ENCODE measurements at regions not wholly inside any gene's neighbourhood (a gene's known extent, or its start where the extent isn't known, plus 50 kb on each side); places are given as distances from the start of the nearest gene placed in this dataset.

DNA sequence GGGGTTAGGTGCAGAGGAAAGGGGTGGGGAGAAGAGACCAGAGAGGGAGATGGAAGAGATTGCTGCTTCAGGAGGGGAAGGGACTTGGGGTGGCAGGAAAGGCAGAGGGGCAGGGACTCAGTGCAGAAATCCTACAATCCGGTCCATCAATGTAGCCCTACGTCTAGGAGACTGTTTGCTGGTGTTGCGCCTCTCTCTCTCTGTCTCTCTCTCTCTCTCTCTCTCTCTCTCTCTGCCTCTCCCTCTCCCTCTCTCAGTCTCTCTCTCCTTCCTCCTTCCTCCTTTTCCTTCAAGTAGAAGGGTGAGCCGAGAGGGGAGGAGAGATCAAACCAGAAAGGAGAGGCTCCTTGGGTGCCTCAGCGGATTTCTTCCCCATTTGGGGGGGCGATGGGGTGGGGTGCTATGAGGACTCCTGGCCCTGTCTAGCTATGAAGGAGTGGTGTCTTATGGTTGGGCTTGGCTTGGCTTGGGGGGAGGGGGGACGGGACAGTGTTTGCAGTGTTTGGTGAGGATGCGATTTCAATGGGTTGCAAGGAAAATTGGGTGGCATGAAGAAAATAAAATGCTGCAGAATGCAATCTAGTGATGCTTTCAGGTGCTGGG lies 181.2 kb downstream of the TBXT start:
- no peak for DNase-seq (ENCODE audit: low read depth)

DNA sequence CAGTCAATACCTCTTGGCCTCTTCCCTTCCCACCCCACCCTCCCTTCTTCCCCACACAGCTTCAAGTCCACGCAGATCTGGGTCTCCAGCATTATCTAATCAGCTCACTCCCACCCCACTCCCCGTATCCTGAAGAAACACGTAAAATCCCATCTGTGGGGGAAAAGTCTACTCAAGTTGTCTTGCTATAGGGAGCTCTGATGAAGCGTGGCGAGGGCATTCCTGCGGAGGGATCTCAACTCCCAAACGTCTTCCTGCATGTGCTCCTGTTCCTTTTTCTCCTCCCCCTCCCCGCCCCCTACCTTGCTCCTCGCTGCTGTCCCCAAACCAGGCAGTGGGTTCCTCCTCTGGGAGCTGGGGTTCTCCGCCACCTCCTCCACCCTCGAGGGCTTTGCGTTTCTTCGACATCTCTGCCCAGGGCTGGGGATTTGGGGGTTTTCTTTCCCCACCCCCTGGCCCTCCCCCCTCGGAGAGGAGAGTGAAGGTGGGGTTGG lies 181.8 kb downstream of the TBXT start:
- no peak for DNase-seq (ENCODE audit: low read depth)

DNA sequence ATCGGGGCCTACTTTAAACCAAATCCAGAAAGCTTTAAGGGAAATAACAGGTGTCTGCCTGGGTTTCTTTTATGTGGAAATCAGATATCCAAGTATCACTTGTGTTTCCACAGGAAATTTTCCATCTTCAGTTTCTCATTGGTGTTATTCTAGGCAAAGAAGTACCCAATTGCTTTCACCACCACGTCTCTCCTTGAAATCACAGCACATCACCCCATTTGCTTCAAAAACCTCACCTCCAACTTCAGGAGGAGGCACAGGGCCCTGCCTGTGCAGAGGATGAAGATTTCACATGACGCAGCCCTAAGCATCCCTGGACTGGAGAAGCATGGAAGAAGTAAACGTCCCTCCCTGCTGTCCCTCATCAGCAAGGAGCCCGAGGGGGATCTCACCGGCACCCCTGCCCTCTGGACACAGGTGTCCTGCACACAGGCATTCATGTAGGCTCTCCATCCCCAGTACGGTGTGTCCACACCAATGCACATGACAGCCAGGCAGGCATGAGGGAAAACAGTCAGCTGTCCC lies 182.3 kb downstream of the TBXT start:
- DNase-seq (ENCODE audit: low read depth) = no peak

DNA sequence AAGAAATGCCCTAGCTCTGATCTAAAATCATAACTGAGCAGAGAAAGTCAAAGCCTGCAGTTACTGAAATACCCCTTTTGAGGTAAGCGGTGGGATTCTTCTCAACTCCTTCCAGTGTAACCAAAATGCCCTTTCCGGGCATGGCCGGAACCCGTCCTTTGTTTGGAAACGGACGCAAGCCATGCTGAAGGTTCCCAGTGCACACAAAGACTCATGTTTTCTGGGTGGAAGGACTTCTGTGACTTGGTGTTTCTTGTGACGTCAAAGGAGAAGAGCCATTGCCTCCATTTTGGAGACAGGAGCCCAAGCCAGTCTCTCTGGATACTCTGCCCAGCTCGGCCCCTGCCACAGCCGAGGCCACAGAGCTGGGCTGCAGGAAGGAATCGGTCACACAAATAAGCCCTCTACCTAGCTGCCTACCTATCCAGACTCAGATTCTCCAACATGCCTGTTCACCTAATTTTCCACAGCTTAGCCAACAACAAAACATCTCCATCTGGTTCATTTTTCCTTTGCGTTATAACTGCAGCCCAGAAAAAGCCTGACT lies 182.8 kb downstream of the TBXT start:
- DNase-seq (ENCODE audit: low read depth) = no peak

DNA sequence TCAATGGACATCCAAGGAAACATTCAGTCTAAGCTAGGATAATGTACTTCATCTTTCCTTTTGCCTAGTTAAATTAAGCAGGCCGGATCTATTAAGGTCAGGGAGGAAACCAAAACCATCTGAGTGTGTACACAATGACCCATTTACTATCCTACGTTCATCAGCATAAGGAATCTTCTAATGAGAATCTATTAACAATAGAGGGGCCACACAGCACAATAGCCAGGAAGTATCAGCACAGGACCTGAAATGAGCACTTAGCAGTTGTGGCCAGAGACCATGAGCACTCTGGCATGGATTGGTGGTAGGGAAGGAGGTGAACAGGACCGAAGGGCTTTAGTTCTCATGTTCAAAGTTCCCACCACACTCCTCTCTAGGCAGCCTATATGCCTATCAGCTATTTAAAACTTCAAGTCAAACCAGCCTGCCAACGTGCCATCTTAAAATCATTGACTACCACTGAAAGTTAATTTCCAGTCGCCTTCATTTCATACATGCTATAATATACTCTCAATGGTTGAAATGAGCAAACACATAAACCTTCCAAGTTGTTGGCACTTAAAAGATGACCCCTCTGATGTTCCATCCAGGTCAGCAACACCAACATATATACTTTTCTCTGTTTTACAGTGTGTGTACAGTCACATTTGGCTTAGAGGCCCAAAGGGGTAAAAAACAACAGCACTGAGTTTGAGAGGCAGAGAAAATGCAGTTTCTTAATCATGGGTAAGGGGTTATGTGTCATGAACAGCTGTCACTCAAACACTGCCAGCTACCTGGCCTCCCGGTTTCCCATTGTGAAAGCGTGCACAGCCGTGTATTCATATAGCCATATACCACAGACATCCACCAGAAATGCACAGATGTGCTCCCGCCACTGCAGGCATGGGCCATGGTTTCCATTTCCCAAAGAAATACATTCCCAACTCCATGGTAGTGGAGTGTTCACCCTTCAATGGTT lies 184.3 kb downstream of the TBXT start:
- no peak for DNase-seq (ENCODE audit: low read depth)

DNA sequence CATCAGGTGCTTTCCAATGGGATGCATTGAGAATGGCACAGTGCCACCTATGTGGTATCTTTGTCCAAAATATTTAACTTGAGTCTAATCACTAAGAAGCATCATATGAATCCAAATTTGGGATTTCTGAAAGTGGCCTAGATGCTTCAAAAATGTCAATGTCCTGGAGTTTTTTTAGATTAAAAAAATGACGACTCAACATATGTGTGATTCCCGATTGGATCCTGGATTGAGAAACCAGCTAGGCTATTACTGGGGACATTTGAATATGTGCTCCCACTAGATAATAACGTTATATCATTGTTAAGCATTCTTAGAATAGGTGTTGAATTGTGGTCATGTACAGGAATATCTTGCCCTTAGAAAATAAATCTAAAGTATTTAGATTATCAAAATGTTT lies 189.2 kb downstream of the TBXT start:
- DNase-seq (ENCODE audit: low read depth) = no peak

DNA sequence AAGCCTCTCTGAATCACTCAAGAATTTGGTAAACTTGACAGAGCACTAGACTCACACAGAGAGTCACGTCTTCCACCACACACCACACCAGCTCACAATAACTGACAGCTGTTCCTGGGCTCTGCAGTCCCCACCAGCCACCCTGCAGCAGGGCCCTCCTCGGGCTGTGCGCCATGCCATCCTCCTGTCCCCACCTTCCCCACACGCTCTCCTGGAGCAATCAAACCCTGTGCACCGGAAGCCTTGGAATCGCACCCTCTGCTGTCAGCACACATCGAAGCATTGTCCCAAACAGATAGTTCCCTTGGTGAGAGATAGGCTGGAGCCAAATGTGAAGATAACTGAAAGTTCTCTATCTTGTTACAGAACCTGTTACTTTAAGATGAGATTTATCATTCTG lies 191.0 kb downstream of the TBXT start:
- DNase-seq (ENCODE audit: low read depth) = no peak

DNA sequence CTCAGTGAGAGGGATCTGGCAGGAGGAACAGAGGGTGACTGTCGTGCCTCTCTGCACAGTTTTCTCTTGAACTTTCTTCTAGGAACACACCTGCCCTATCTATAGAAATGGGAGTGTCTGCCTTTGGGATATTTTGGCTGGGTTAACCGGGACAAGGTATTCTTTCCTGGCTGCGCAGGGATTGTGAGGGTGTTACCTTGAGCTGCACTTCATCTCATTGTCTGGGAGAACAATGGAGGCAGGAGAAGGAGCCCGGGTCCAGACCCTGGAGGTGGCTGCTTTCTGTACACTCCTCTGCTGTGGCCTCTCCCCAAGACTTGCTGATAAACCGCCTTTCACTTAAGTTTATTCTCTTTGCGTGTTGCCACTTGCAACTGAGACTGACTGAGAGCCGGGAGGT lies 192.8 kb downstream of the TBXT start:
- no peak for DNase-seq (ENCODE audit: low read depth)

DNA sequence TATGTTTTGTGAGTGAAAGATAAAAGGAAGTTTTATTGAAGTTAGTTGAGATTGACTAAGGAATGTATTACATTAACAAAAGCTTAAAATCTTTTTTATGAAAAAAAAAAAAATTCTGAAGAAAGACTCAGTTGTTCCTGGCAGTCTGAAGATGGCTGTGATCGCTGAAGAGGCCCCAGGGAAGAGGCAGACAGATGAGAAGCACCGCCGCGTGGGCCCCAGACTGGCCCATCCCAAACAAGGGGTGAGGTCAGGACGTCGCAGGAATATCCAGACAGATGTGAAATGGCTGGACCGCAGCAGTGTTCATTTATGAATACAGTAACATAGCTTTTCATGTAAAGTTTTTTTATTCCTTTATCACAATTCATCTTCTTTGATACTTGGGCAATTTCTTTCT lies 194.2 kb downstream of the TBXT start:
- no peak for DNase-seq (ENCODE audit: low read depth)

DNA sequence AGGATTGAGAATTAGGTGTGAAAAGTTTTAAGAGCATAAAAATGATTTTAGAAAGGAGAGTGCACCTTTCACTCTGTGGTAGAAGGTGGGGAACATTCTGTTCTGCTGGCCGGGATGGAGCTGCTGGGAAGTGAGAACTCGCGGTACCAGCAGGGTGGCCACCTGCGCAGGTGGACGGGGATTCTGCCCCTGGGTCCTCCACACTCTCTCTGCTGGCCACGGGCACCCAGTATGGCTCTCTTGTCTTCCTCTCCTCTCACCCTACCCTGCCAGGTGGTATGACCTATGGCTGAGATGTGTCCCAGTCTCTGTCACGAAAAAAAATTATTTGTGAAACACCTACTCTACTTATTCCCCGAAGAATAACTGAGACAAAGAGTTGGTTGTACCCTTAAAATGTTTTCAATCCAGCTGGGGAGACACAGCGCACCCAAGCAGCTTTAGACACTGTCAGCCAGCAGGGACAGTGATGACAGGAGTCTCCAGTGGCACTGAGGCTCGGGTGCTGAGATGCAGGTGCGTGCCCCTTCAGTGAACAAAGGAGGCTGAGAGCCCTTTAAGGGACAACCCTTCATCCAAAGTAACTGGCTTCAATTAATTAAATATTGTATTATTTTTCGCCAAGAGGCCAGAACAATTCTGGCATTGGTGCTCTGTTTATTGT lies 195.4 kb downstream of the TBXT start:
- DNase-seq (ENCODE audit: low read depth) = no peak

DNA sequence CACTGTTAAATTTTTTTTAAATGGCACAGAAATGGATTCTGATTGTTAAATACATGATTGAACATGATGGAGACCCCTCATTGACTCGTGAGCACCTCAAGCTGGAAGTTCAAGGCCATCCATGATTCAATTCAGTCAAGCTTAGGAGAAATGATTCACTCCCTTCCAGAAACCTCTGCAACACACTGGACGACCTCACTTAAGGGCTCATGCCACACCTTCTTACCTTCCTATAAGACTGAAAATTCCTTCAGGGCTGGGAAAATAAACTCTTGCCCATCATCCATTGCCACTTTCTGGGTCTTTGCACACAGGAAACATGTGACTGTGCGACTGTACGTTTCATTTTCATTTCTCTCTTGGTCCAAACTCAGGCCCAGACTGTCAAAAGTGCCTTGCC lies 196.4 kb downstream of the TBXT start:
- DNase-seq (ENCODE audit: low read depth) = no peak

DNA sequence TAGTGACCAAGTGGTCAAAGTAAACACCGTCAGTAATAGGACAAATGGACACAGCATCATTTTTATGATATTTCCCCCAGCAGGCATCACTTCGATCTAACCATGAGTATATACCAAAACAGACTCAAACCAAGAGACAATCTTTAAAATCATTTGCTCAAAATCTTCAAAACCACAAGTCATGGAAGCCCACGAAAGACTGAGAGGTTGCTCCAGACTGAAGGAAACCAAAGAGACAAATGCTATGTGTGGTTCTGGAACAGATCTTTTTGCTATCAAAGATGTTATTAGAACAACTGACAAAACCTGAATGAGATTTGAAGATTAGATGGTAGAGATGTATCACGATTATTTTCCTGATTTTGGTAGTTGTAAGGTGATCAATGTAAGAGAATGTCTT lies 197.7 kb downstream of the TBXT start:
- no peak for DNase-seq (ENCODE audit: low read depth)

DNA sequence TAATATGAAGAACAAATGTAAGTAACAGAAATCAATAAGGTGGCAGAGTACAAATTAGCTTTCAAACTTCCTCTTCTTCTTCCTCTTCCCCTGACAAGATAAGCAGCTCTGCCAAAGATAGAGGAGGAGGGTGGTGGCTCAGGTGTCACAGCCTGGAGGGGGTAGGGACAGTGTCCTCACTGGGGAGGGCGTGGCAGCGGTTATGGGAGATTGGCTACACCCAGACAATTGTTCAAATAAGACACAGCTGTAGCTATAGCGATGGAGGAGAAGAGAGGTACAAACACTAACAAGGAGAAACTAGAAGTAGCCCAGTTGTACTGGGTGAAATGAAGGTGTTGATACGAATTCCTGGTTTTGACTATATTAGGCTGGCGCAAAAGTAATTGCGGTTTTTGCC lies 198.5 kb downstream of the TBXT start:
- no peak for DNase-seq (ENCODE audit: low read depth)

DNA sequence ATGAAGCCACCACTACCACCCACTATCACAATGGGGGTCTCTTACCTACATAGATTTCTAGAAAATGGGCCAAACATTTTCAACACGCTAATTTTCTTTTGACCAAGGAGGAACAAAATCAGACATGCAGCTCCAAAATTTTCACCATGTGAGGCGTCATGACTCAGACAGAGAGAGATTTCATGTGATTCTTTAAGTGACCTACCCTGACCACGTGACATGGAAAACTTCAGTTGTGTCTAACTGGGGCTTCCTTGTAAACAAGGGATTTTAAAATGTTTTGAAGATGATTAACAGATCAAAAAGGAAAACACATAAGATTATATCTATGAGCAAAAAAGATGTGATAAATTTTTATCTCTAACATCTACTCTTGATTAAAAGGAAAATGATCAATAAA lies 199.2 kb downstream of the TBXT start:
- no peak for DNase-seq (ENCODE audit: low read depth)

DNA sequence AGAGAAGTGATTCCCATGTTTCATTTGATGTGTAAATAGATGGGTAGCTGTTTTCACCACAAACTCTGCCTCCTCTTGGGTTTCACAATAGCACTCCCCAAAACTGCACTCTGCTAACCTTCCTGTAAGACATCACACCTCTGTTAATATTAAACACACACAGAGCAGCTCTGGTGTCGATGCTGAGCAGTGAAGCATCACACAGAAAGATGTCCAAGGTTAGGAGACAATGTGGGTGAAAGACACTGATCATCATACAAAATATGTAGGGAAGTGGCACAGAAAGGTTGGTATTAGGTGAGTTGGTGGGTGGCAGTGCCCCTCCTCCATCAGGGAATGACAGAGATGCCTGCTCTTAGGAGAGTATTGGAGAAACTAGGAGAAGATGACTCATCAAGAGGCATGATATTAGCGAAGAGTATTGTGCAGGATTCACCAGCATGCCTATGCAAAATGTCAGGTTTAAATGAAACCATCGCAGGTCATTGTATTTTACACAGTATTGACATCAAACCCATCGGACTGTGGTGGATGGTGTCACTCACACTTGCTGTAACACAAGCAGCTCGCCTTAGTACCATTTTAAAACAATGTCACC lies 199.7 kb downstream of the TBXT start:
- no peak for DNase-seq (ENCODE audit: low read depth)

DNA sequence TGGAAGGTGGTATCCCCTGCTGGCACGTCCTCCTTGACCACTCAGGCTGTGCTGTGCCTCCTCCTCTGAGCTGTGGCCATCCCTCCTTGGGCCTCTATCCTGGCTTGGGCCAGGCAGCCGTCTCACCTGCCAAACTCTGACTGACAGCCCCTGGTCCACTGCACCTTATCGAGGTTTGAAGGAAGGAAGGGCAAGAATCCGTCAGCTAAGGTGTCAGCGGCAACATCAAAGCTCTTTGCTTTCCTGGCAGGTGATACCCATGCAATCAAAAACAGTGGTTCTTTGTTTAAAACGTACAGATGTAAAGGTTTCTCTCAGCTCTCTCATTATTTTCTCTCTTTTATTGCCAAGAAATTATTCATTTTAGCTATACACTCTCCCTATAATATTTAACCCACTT lies 203.9 kb downstream of the TBXT start:
- no peak for DNase-seq (ENCODE audit: low read depth)

DNA sequence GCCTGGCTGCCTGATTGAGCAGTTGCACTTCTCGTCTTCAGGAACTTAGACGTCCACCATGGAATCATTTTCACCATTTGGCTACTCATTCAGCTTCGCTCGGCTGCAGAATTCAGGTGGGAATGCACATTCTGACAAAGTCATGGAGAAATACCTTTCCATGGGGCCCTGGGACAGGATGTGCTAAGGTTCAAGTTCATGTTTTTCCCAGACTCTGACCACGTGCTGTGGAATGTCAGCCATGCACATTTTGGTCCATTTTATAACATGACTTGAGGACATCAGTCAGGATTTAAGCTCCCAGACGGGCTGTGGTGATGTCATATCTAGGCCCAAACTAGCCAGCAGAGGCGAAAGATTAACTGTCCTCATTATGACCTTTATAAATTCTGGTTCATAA lies 205.3 kb downstream of the TBXT start:
- no peak for DNase-seq (ENCODE audit: low read depth)

DNA sequence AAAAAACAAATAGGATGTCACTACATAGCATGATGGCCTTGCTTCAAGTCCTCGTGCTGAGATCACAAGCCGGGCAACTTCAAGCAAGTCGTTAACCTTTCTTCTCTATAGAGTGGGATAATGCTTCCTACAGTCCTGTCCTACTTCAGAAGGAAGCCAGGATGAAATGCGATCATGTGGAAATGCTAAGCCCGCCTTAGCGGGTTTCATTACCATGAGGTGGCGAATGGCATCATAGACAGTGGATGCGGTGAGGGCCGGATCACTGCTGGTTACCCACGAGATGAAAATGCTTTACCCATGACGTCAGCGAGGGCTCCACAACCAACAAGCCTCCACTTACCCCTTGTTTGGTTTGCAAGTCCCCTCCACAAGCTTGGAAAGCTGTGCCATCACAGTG lies 206.4 kb downstream of the TBXT start:
- no peak for DNase-seq (ENCODE audit: low read depth)

DNA sequence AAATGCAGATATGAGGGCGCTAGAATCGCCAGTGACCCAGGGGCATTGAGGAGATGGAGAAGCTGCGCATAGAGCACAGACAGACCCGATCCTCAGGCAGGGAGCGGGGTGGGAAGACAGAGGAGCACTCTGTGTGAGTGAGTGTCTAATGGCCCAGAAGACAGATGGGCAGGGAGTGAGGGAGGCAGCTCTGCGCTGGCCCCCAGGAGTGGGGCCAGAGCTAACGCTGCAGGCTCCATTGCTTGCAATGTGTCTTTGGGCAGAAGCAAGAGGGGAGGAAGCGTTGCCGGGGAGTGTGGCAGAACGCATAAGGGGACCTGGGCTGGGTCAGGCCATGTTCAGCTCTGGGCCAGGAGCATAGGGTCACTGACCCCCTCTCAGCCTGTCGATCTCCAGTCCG lies 207.0 kb downstream of the TBXT start:
- no peak for DNase-seq (ENCODE audit: low read depth)

DNA sequence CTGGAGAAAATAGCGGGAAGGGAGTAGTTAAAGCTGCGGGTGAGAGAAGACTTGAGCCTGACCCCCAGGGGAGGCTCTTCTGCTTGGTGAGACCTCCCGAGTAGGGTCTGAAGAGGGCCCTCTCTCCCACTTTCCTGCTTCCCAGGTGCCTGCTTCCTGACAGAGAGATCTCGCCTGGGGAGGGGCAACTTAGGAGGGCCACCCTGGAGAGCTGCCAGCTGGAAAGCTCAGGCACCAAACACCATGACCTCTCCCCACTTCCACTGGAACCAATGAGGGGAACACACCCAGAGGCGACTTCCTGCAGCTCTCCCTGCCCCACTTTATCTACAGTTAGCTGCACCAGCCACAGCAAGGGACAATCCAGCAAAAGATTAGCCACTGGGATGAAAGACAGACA lies 208.0 kb downstream of the TBXT start:
- DNase-seq (ENCODE audit: low read depth) = no peak

DNA sequence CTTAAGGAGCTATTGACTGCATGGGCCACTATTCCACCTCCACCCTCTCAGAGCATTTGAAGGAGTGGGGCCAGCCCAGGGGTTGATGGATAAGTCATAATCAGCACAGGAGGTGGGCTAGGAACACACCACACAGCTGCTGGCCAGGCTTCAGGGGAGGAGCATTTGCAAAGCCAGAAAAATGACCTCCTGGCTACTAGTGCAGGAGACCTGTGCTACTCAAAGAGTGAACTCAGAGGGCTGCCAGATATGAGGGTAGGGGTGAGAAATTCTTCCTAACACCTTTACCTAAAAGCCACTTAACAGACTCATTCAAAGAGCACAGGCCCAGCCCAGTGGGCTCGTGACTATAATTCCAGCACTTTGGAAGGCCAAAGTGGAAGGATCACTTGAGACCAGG lies 210.8 kb downstream of the TBXT start:
- DNase-seq (ENCODE audit: low read depth) = no peak

DNA sequence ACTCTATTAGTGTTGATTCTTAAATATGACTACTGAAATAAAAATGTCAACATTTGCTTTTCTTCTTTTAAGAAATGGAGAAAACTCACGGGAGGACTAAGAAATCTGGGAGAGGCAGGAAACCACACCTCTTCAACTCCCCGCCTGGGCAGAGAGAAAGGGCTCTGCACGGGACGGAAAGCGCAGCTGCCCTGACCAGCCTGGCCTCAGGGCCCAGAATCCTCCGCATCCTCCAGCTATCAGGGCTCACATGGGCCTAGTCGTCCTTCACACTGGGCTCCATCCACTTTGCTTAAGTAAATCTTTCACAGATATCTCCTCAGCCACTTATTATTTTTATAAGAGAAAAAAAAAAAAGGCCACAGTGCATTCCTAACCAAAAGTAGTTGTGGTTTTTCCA lies 215.1 kb downstream of the TBXT start:
- DNase-seq (ENCODE audit: low read depth) = no peak
